ENCODE measurements at regions not wholly inside any gene's neighbourhood (a gene's known extent, or its start where the extent isn't known, plus 50 kb on each side); places are given as distances from the start of the nearest gene placed in this dataset.

DNA sequence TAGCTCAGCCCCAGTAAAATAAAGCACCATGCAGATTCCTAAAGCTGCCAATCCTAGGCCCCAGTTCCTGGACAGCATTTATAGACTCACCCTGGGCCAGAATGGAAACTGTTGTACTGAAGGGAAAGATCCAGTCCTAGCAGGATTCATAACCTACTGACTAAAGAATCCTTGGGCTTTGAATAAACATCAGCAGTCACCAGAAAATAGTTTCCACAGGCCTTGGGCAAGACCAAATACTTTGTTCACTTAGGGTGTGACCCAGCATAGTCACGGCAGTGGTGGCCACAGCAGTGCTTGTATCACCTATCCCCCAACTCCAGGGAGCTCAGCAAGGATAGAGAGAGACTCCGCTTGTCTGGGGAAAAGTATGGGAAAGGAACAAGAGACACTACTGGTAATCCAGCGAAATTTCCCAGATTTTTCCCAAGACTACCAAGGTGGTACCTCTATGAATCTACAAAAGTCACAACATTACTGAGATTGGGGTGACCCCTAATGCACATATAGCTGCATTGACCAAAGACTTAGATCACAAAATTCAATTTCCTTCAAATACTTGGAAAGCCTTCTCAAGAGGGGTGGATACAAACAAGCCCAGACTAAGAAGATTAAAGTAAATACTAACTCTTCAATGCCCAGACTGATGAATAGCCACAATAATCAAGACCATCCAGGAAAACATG, 748.1 kb upstream of the LRATD1 start:
- TF ChIP-seq REST (tag by site-specific recombination; IDR thresholded peaks at IDR 0.05) (no peak), CTCF (tag by site-specific recombination; IDR thresholded peaks at IDR 0.05) (no peak), ZEB2 (tag by site-specific recombination; IDR thresholded peaks at IDR 0.05) (no peak), ZSCAN5A (tag by site-specific recombination; IDR thresholded peaks at IDR 0.05) (no peak), SALL2 (tag by site-specific recombination; IDR thresholded peaks at IDR 0.05; ENCODE audit: borderline replicate concordance) (no peak), MEIS1 (CRISPR knock-in tag; IDR thresholded peaks at IDR 0.05; ENCODE audit: borderline replicate concordance) (no peak), ZBTB10 (tag by site-specific recombination; IDR thresholded peaks at IDR 0.05) (no peak)
